OCI-LY3 (cell line): ENCODE measurements at regions not wholly inside any gene's neighbourhood (a gene's known extent, or its start where the extent isn't known, plus 50 kb on each side); places are given as distances from the start of the nearest gene placed in this dataset.

Source experiments
- H2AFZ ChIP-seq: fragments of 200-600, 300-600 bp; shearing (Covaris generic); 2 replicates; pipeline ENCODE4 v1.6.0; 2014; ENCODE audit warnings: antibody characterized with exemption, low read depth, low read length
- H3K27ac ChIP-seq: fragments of 200-600, 300-600 bp; sonication (generic); 2 replicates; pipeline ENCODE4 v1.5.1; 2014; ENCODE audit warnings: mild to moderate bottlenecking, low read length, moderate library complexity, mixed read lengths
- H3K27me3 ChIP-seq: fragments of 200-600, 300-600 bp; sonication (generic); 2 replicates; pipeline ENCODE4 v1.6.1; 2014; ENCODE audit warnings: low read depth, low read length, mixed read lengths
- H3K36me3 ChIP-seq: fragments of 200-600, 300-600 bp; sonication (generic); replicated peaks from 2 replicates; pipeline ENCODE3; 2014; ENCODE audit warnings: low read depth, low read length, mixed read lengths
- H3K4me1 ChIP-seq: fragments of 300-600, 200-600 bp; sonication (generic); 2 replicates; pipeline ENCODE4 v1.6.1; 2014; ENCODE audit warnings: low read length, mixed read lengths
- H3K4me2 ChIP-seq: fragments of 200-600, 300-600 bp; sonication (generic); 2 replicates; pipeline ENCODE4 v1.6.1; 2014; ENCODE audit warnings: low read length, mixed read lengths
- H3K4me3 ChIP-seq: fragments of 300-600, 200-600 bp; sonication (generic); 2 replicates; pipeline ENCODE4 v1.5.1; 2014; ENCODE audit warnings: antibody characterized with exemption, mild to moderate bottlenecking, low read length, moderate library complexity
- H3K79me2 ChIP-seq: fragments of 300-600, 200-600 bp; shearing (Covaris generic); 2 replicates; pipeline ENCODE4 v1.6.1; 2014; ENCODE audit warnings: mild to moderate bottlenecking, low read length, mixed read lengths
- H3K9ac ChIP-seq: fragments of 300-600, 200-600 bp; shearing (Covaris generic); 2 replicates; pipeline ENCODE4 v1.6.0; 2014; ENCODE audit warnings: mild to moderate bottlenecking, low read length, moderate library complexity
- H3K9me3 ChIP-seq: fragments of 200-600, 300-600 bp; shearing (Covaris generic); 2 replicates; pipeline ENCODE4 v1.6.1; 2014; ENCODE audit warnings: low read length, mixed read lengths; ENCODE audit not compliant: insufficient read depth
- H4K20me1 ChIP-seq: fragments of 200-600, 300-600 bp; sonication (generic); 2 replicates; pipeline ENCODE4 v1.6.1; 2016; ENCODE audit warnings: low read length, mixed read lengths; ENCODE audit not compliant: insufficient read depth
- EZH2phosphoT487 ChIP-seq: fragments of 200-600 bp; shearing (Covaris generic); IDR thresholded peaks from 2 replicates; pipeline ENCODE4 v1.6.1; 2018; ENCODE audit warnings: antibody characterized with exemption, mixed run types, low read depth
- TF ChIP-seq, protein P1 (sequence below): fragments of 200-600, 300-600 bp; sonication (generic); IDR thresholded peaks from 2 replicates; pipeline ENCODE4 v1.5.1; 2014; ENCODE audit warnings: antibody characterized with exemption, low read length, low read depth

DNA sequence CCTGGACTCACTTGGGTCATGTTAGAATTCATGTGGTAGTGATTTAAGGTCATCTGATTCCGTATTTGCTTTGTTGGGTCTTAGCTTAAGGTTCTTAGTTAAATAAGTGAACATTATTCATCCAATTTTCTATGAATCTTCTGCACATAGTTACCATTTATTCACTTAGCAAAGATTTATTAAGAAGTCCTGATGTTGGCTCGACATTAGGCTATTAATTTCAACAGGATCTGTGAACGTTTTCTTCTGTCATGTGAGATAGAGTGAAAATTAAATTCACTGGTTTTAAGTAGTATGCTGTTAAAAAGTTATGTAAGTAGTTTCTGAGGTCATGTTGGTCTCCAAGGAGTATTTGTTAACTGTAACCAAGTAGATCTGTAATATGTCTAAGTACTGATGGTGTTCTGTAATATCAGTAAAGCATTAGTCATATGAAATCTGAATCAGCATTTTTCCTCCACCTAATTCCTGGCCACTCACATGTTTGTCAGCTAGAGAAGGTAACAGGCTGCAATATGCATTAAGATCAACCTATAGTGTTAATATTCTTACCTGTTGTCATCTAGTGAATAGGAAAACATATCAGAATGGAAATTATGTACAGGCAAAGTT, 155.6 kb downstream of the PCDH7 start:
- no peak overlapping the region for H3K4me2 ChIP-seq
- H4K20me1 ChIP-seq: no peaks in the 10 kb centered on the region
- no peak overlapping the region for H3K4me3 ChIP-seq
- H2AFZ ChIP-seq: no peak overlapping the region
- no peaks in the 10 kb centered on the region for H3K9me3 ChIP-seq
- no peaks in the 10 kb centered on the region for H3K79me2 ChIP-seq
- H3K27ac ChIP-seq: no peak overlapping the region
- TF ChIP-seq, protein P1, sequence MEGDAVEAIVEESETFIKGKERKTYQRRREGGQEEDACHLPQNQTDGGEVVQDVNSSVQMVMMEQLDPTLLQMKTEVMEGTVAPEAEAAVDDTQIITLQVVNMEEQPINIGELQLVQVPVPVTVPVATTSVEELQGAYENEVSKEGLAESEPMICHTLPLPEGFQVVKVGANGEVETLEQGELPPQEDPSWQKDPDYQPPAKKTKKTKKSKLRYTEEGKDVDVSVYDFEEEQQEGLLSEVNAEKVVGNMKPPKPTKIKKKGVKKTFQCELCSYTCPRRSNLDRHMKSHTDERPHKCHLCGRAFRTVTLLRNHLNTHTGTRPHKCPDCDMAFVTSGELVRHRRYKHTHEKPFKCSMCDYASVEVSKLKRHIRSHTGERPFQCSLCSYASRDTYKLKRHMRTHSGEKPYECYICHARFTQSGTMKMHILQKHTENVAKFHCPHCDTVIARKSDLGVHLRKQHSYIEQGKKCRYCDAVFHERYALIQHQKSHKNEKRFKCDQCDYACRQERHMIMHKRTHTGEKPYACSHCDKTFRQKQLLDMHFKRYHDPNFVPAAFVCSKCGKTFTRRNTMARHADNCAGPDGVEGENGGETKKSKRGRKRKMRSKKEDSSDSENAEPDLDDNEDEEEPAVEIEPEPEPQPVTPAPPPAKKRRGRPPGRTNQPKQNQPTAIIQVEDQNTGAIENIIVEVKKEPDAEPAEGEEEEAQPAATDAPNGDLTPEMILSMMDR: no peak
- no peak for TF ChIP-seq EZH2phosphoT487
- H3K36me3 ChIP-seq: no peaks in the 10 kb centered on the region
- H3K4me1 ChIP-seq: no peaks in the 10 kb centered on the region
- H3K27me3 ChIP-seq: no peaks in the 10 kb centered on the region
- H3K9ac ChIP-seq: no peak overlapping the region

- Histone ChIP-seq H3K27ac (no peak overlapping the region), H3K4me1 (no peaks in the 10 kb centered on the region), H3K4me2 (no peak overlapping the region), H3K79me2 (no peaks in the 10 kb centered on the region), H3K9me3 (no peaks in the 10 kb centered on the region), H3K4me3 (no peak overlapping the region), H3K9ac (no peak overlapping the region), H3K27me3 (no peaks in the 10 kb centered on the region), H2AFZ (no peak overlapping the region), H4K20me1 (no peaks in the 10 kb centered on the region), H3K36me3 (no peaks in the 10 kb centered on the region)
- TF ChIP-seq, protein P1: no peak
- TF ChIP-seq EZH2phosphoT487: no peak
Observed at GRCh38 chr4:30879855-30880598, 159.9 kb downstream of the PCDH7 start.

DNA sequence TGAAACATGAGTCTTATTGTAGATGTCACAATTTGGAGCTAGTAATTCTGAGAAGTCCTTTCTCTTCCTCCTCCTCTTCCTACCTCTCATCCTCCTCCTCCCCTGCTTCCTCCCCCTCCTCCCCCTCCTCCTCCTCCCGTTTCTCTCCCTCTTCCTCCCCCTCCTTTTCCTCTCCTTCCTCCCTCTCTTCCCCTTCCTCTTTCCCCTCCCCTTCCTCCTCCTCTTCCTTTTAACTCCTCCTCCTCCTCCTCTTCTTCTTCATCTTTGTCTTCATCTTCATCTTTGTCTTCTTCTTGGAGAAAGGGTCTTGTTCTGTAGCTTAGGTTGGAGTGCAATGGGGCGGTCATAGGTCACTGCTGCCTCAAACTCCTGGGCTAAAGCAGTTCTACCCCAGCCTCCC, 161.8 kb downstream of the PCDH7 start:
- Histone ChIP-seq H3K27ac (no peak overlapping the region), H3K4me2 (no peak overlapping the region), H3K27me3 (no peaks in the 10 kb centered on the region), H3K9me3 (no peaks in the 10 kb centered on the region), H3K4me1 (no peaks in the 10 kb centered on the region), H3K79me2 (no peaks in the 10 kb centered on the region), H3K36me3 (no peaks in the 10 kb centered on the region), H3K4me3 (no peak overlapping the region), H3K9ac (no peak overlapping the region), H2AFZ (no peak overlapping the region), H4K20me1 (no peaks in the 10 kb centered on the region)
- TF ChIP-seq, protein P1: no peak
- TF ChIP-seq EZH2phosphoT487: no peak

GRCh38 chr4:30882443-30882842, 162.3 kb downstream of the PCDH7 start:
- Histone ChIP-seq H3K9ac (no peak overlapping the region), H3K9me3 (no peaks in the 10 kb centered on the region), H3K27me3 (no peaks in the 10 kb centered on the region), H3K79me2 (no peaks in the 10 kb centered on the region), H3K4me3 (no peak overlapping the region), H3K27ac (no peak overlapping the region), H3K4me1 (no peaks in the 10 kb centered on the region), H3K4me2 (no peak overlapping the region), H4K20me1 (no peaks in the 10 kb centered on the region), H3K36me3 (no peaks in the 10 kb centered on the region), H2AFZ (no peak overlapping the region)
- TF ChIP-seq EZH2phosphoT487: no peak
- TF ChIP-seq, protein P1: no peak
